ENCODE measurements at regions not wholly inside any gene's neighbourhood (a gene's known extent, or its start where the extent isn't known, plus 50 kb on each side); places are given as distances from the start of the nearest gene placed in this dataset.

DNA sequence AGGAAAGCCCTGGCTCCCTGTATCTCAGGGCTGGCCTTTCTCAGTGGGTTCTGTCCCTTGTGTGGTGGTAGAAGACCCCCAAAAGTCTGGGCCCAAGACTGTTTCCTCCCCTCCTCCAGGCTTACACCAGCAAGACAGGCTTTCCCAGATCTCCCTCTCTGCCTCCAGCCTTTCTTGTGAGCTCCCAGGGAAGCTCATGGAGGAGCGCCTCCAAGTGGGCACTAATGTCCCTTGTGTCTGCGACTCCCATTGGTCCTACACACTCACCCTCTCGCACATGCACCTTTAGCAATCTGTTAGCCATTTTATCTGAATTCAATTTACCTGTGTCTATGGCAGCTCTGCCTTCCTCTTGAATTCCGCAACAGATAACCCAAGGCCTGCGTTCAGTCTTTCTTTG, 251.1 kb upstream of the CAND1 start:
- TF ChIP-seq, protein P1, sequence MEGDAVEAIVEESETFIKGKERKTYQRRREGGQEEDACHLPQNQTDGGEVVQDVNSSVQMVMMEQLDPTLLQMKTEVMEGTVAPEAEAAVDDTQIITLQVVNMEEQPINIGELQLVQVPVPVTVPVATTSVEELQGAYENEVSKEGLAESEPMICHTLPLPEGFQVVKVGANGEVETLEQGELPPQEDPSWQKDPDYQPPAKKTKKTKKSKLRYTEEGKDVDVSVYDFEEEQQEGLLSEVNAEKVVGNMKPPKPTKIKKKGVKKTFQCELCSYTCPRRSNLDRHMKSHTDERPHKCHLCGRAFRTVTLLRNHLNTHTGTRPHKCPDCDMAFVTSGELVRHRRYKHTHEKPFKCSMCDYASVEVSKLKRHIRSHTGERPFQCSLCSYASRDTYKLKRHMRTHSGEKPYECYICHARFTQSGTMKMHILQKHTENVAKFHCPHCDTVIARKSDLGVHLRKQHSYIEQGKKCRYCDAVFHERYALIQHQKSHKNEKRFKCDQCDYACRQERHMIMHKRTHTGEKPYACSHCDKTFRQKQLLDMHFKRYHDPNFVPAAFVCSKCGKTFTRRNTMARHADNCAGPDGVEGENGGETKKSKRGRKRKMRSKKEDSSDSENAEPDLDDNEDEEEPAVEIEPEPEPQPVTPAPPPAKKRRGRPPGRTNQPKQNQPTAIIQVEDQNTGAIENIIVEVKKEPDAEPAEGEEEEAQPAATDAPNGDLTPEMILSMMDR (IDR thresholded peaks at IDR 0.05): no peak
- TF ChIP-seq POLR2A (IDR thresholded peaks at IDR 0.05): no peak
